ENCODE measurements at regions not wholly inside any gene's neighbourhood (a gene's known extent, or its start where the extent isn't known, plus 50 kb on each side); places are given as distances from the start of the nearest gene placed in this dataset.

GRCh38 chr1:208903251-208903905 is 659.2 kb upstream of the PLXNA2 start:
- TF ChIP-seq CTCF (IDR thresholded peaks at IDR 0.05) (no peak), POLR2AphosphoS5 (IDR thresholded peaks at IDR 0.05) (no peak)

Data from sigmoid colon (tissue), 4 donors.